ENCODE measurements at regions not wholly inside any gene's neighbourhood (a gene's known extent, or its start where the extent isn't known, plus 50 kb on each side); places are given as distances from the start of the nearest gene placed in this dataset.

DNA sequence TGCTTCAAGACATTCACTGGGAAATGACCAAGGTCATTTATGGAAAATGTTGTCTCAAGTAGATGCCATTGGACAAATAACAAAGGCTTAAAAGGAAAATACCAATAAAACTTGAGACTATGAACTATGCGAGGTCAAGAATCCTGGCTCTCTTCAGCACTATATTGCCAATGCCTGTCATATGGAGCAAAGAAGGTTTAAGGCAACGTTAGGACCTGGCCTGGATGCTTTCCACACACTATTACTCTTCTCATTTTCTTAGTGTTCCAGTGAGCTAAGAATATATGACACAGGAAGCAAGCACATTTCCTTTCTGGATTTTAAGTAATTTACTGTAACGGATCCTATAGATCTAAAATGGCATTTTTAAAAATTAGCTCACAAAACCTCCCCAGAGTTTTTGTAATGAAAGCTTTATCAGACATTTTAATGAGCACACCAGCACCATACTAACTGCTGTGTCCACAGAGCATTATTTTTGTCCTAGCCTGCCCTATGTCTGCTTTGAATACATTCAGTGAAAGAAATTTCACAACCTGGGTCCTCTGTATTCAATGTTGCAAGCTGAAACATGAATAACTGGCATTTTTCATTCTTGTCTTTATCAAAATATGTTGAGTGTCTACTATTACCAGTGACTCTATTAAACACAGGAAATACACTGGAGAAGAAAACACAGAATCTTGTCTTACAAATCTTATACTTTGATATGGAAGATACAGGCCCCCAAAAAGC lies 315.6 kb downstream of the CETN3 start:
- no peak for TF ChIP-seq TAF1 (IDR thresholded peaks at IDR 0.05; ENCODE audit: low read depth, low read length)
- no peak for TF ChIP-seq POLR2A (IDR thresholded peaks at IDR 0.05; ENCODE audit: low read depth, low read length)
- no peak for TF ChIP-seq SPI1 (IDR thresholded peaks at IDR 0.05; ENCODE audit: low read depth, low read length)
- TF ChIP-seq POLR2AphosphoS5 (IDR thresholded peaks at IDR 0.05; ENCODE audit: low read depth, low read length), result no peak
- no peak for TF ChIP-seq POU2F2 (IDR thresholded peaks at IDR 0.05; ENCODE audit: low read depth, low read length)
- TF ChIP-seq PAX5 (IDR thresholded peaks at IDR 0.05; ENCODE audit: insufficient read depth, low read length, severe bottlenecking), result no peak
